ENCODE measurements at regions not wholly inside any gene's neighbourhood (a gene's known extent, or its start where the extent isn't known, plus 50 kb on each side); places are given as distances from the start of the nearest gene placed in this dataset.

- Histone ChIP-seq H3K4me1 (ENCODE audit: control insufficient read depth in 2 of 2, insufficient read depth in 1 of 2, low read depth in 1 of 2, low read length in 2 of 2) (no peaks in the 10 kb centered on the region), H4K91ac (ENCODE audit: low read depth, low read length, poor library complexity) (no peak overlapping the region), H2AFZ (ENCODE audit: low read length) (no peak overlapping the region), H3K4me3 (ENCODE audit: low read length in 2 of 2) (no peak overlapping the region), H3K23ac (ENCODE audit: low read depth, low read length, poor library complexity) (no peak overlapping the region), H3K27ac (replicated peaks; ENCODE audit: low read length) (no peak overlapping the region), H3K9ac (ENCODE audit: low read depth, low read length, poor library complexity) (no peak overlapping the region), H3K18ac (ENCODE audit: low read length) (no peak overlapping the region), H2BK15ac (ENCODE audit: low read length) (no peak overlapping the region), H4K8ac (ENCODE audit: low read depth, low read length) (no peak overlapping the region), H3K27me3 (ENCODE audit: control insufficient read depth in 3 of 3, insufficient read depth in 3 of 3, low read depth in 1 of 3, low read length in 3 of 3) (no peaks in the 10 kb centered on the region), H3K4ac (ENCODE audit: low read length) (no peak overlapping the region), H3K4me2 (ENCODE audit: insufficient read depth, low read length, poor library complexity, severe bottlenecking) (no peak overlapping the region), H3K14ac (ENCODE audit: low read length) (no peak overlapping the region), H2BK5ac (ENCODE audit: low read length) (no peak overlapping the region), H3K79me1 (ENCODE audit: low read depth, low read length) (no peaks in the 10 kb centered on the region), H2AK5ac (ENCODE audit: low read depth, low read length) (no peak overlapping the region), H2BK12ac (ENCODE audit: low read length) (no peak overlapping the region), H3K9me3 (replicated peaks in 1 of 2; ENCODE audit: control insufficient read depth in 2 of 2, insufficient read depth in 1 of 2, low read depth in 1 of 2, low read length in 2 of 2) (no peaks in the 10 kb centered on the region), H2BK120ac (ENCODE audit: low read depth, low read length) (no peak overlapping the region), H3K36me3 (replicated peaks in 1 of 2; ENCODE audit: control insufficient read depth in 2 of 2, insufficient read depth in 2 of 2, low read length in 2 of 2) (no peaks in the 10 kb centered on the region)
- no peak for DNase-seq (ENCODE audit: low spot score)
These were observed 474.6 kb downstream of the ETNK1 start for GRCh38 chr12:23099604-23100003.

DNA sequence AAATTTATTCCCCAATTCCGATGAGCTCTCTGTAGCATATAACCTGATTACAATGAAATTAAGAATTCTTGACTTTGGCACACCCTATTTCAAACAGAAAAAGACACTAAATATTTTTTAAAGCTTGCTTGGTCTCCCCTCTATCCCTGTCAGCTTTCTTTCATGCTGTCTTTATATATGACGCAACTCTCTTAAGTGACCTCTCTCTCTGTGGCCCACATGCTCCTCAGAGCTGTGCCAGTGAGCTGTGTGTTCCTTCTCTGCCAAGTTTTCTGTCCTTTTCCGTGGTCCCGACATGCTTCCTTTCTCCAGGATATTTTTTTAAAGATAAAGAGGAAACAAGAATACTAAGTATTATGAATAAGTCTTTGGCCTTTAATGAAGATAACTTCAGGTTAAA, 484.0 kb downstream of the ETNK1 start:
- no peak overlapping the region for H2BK120ac ChIP-seq (ENCODE audit: low read depth, low read length)
- H3K36me3 ChIP-seq (replicated peaks in 1 of 2; ENCODE audit: control insufficient read depth in 2 of 2, insufficient read depth in 2 of 2, low read length in 2 of 2) = no peaks in the 10 kb centered on the region
- H2AK5ac ChIP-seq (ENCODE audit: low read depth, low read length) = no peak overlapping the region
- no peak overlapping the region for H4K8ac ChIP-seq (ENCODE audit: low read depth, low read length)
- WGBS, 2 donors (ENCODE audit: extremely low coverage in 2 of 2, insufficient read length in 2 of 2, insufficient replicate concordance in 1 of 2) = no CpG with 5 or more reads among the region's 4 CpGs
- no peaks in the 10 kb centered on the region for H3K79me1 ChIP-seq (ENCODE audit: low read depth, low read length)
- no peaks in the 10 kb centered on the region for H3K27me3 ChIP-seq (ENCODE audit: control insufficient read depth in 3 of 3, insufficient read depth in 3 of 3, low read depth in 1 of 3, low read length in 3 of 3)
- peaks cover 0 to 1% of the 10 kb centered on the region in 2 donors for H3K4me1 ChIP-seq (ENCODE audit: control insufficient read depth in 2 of 2, insufficient read depth in 1 of 2, low read depth in 1 of 2, low read length in 2 of 2)
- H3K4me2 ChIP-seq (ENCODE audit: insufficient read depth, low read length, poor library complexity, severe bottlenecking) = no peak overlapping the region
- H2BK15ac ChIP-seq (ENCODE audit: low read length) = no peak overlapping the region
- no peaks in the 10 kb centered on the region for H3K9me3 ChIP-seq (replicated peaks in 1 of 2; ENCODE audit: control insufficient read depth in 2 of 2, insufficient read depth in 1 of 2, low read depth in 1 of 2, low read length in 2 of 2)
- no peak overlapping the region for H2BK5ac ChIP-seq (ENCODE audit: low read length)
- no peak overlapping the region for H3K4me3 ChIP-seq (ENCODE audit: low read length in 2 of 2)
- H3K18ac ChIP-seq (ENCODE audit: low read length) = no peak overlapping the region
- no peak overlapping the region for H4K91ac ChIP-seq (ENCODE audit: low read depth, low read length, poor library complexity)
- no peak overlapping the region for H2BK12ac ChIP-seq (ENCODE audit: low read length)
- no peak overlapping the region for H3K14ac ChIP-seq (ENCODE audit: low read length)
- H3K23ac ChIP-seq (ENCODE audit: low read depth, low read length, poor library complexity) = no peak overlapping the region
- no peak overlapping the region for H3K4ac ChIP-seq (ENCODE audit: low read length)
- H2AFZ ChIP-seq (ENCODE audit: low read length) = no peak overlapping the region
- no peak overlapping the region for H3K27ac ChIP-seq (replicated peaks; ENCODE audit: low read length)
- H3K9ac ChIP-seq (ENCODE audit: low read depth, low read length, poor library complexity) = no peak overlapping the region
- no peak for DNase-seq (ENCODE audit: low spot score)

DNA sequence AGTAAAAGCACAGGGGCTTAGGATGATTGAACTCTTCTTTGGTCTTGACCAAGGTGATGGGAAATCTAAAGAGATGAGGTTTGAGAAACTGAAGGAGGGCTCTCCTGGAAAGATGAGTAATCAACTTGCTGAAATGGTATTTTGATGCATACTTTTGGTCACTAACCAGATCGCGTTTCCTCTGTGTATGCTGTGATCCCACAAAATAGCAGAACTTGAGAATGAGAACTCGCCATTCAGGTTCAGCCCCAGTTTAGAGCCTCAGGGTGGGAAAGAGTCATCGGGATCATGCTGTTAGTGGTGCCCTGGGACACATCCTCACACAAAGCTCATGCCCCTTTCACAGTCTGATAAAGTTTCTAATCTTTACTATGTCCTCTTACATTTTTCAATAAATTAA, 488.8 kb downstream of the ETNK1 start:
- no peaks in the 10 kb centered on the region for H3K9me3 ChIP-seq (replicated peaks in 1 of 2; ENCODE audit: control insufficient read depth in 2 of 2, insufficient read depth in 1 of 2, low read depth in 1 of 2, low read length in 2 of 2)
- WGBS, 2 donors (ENCODE audit: extremely low coverage in 2 of 2, insufficient read length in 2 of 2, insufficient replicate concordance in 1 of 2) = no CpG with 5 or more reads among the region's 4 CpGs
- H3K14ac ChIP-seq (ENCODE audit: low read length) = no peak overlapping the region
- no peaks in the 10 kb centered on the region for H3K79me1 ChIP-seq (ENCODE audit: low read depth, low read length)
- no peak overlapping the region for H4K8ac ChIP-seq (ENCODE audit: low read depth, low read length)
- no peak overlapping the region for H3K18ac ChIP-seq (ENCODE audit: low read length)
- no peak overlapping the region for H3K23ac ChIP-seq (ENCODE audit: low read depth, low read length, poor library complexity)
- DNase-seq (ENCODE audit: low spot score) = no peak
- no peak overlapping the region for H2BK5ac ChIP-seq (ENCODE audit: low read length)
- no peak overlapping the region for H2BK12ac ChIP-seq (ENCODE audit: low read length)
- no peaks in the 10 kb centered on the region for H3K27me3 ChIP-seq (ENCODE audit: control insufficient read depth in 3 of 3, insufficient read depth in 3 of 3, low read depth in 1 of 3, low read length in 3 of 3)
- no peak overlapping the region for H2AK5ac ChIP-seq (ENCODE audit: low read depth, low read length)
- no peak overlapping the region for H2BK120ac ChIP-seq (ENCODE audit: low read depth, low read length)
- no peak overlapping the region for H3K27ac ChIP-seq (replicated peaks; ENCODE audit: low read length)
- H4K91ac ChIP-seq (ENCODE audit: low read depth, low read length, poor library complexity) = no peak overlapping the region
- no peak overlapping the region for H3K4ac ChIP-seq (ENCODE audit: low read length)
- H3K4me2 ChIP-seq (ENCODE audit: insufficient read depth, low read length, poor library complexity, severe bottlenecking) = no peak overlapping the region
- no peaks in the 10 kb centered on the region for H3K4me1 ChIP-seq (ENCODE audit: control insufficient read depth in 2 of 2, insufficient read depth in 1 of 2, low read depth in 1 of 2, low read length in 2 of 2)
- H3K4me3 ChIP-seq (ENCODE audit: low read length in 2 of 2) = no peak overlapping the region
- H3K9ac ChIP-seq (ENCODE audit: low read depth, low read length, poor library complexity) = no peak overlapping the region
- H3K36me3 ChIP-seq (replicated peaks in 1 of 2; ENCODE audit: control insufficient read depth in 2 of 2, insufficient read depth in 2 of 2, low read length in 2 of 2) = no peaks in the 10 kb centered on the region
- no peak overlapping the region for H2AFZ ChIP-seq (ENCODE audit: low read length)
- no peak overlapping the region for H2BK15ac ChIP-seq (ENCODE audit: low read length)

DNA sequence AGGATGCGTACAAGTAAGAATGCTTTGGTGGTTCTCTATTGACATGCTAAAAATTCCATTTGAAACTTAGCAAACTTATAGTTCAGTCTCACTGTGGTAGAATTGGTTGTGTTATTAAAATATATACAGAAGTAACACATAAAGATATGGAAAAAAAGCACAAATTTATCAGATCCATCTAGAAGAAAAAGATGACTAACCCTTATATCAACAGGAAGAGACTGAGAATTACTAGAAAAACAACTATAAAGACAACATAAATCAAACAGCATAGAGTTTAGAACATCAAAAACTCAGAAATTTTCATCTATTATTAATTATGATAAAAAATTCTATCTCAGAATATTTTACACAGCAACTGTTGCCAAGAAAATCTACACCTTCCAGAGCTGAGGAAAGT, 491.0 kb downstream of the ETNK1 start:
- Histone ChIP-seq H2BK5ac (ENCODE audit: low read length) (no peak overlapping the region), H2BK12ac (ENCODE audit: low read length) (no peak overlapping the region), H4K91ac (ENCODE audit: low read depth, low read length, poor library complexity) (no peak overlapping the region), H2AFZ (ENCODE audit: low read length) (no peak overlapping the region), H3K4me1 (ENCODE audit: control insufficient read depth in 2 of 2, insufficient read depth in 1 of 2, low read depth in 1 of 2, low read length in 2 of 2) (no peaks in the 10 kb centered on the region), H3K9me3 (replicated peaks in 1 of 2; ENCODE audit: control insufficient read depth in 2 of 2, insufficient read depth in 1 of 2, low read depth in 1 of 2, low read length in 2 of 2) (no peaks in the 10 kb centered on the region), H3K4ac (ENCODE audit: low read length) (no peak overlapping the region), H2BK15ac (ENCODE audit: low read length) (no peak overlapping the region), H3K27ac (replicated peaks; ENCODE audit: low read length) (no peak overlapping the region), H3K4me3 (ENCODE audit: low read length in 2 of 2) (no peak overlapping the region), H3K4me2 (ENCODE audit: insufficient read depth, low read length, poor library complexity, severe bottlenecking) (no peak overlapping the region), H3K27me3 (ENCODE audit: control insufficient read depth in 3 of 3, insufficient read depth in 3 of 3, low read depth in 1 of 3, low read length in 3 of 3) (no peaks in the 10 kb centered on the region), H2AK5ac (ENCODE audit: low read depth, low read length) (no peak overlapping the region), H3K36me3 (replicated peaks in 1 of 2; ENCODE audit: control insufficient read depth in 2 of 2, insufficient read depth in 2 of 2, low read length in 2 of 2) (no peaks in the 10 kb centered on the region), H2BK120ac (ENCODE audit: low read depth, low read length) (no peak overlapping the region), H3K23ac (ENCODE audit: low read depth, low read length, poor library complexity) (no peak overlapping the region), H3K18ac (ENCODE audit: low read length) (no peak overlapping the region), H4K8ac (ENCODE audit: low read depth, low read length) (no peak overlapping the region), H3K79me1 (ENCODE audit: low read depth, low read length) (no peaks in the 10 kb centered on the region), H3K14ac (ENCODE audit: low read length) (no peak overlapping the region), H3K9ac (ENCODE audit: low read depth, low read length, poor library complexity) (no peak overlapping the region)
- no peak for DNase-seq (ENCODE audit: low spot score)
- WGBS, 2 donors (ENCODE audit: extremely low coverage in 2 of 2, insufficient read length in 2 of 2, insufficient replicate concordance in 1 of 2) = no CpG with 5 or more reads among the region's 1 CpG
